ELF-1 (cell line): ENCODE measurements at regions not wholly inside any gene's neighbourhood (a gene's known extent, or its start where the extent isn't known, plus 50 kb on each side); places are given as distances from the start of the nearest gene placed in this dataset.

Experiments
- DNase-seq: peaks from one replicate; pipeline ENCODE4 v3.0.0-alpha.2; 2016; ENCODE audit warnings: low read depth, low spot score

GRCh38 chr9:30744871-30745270, 1639.6 kb upstream of the ACO1 start:
- no peak for DNase-seq

GRCh38 chr9:30746589-30746988, 1637.9 kb upstream of the ACO1 start:
- no peak for DNase-seq

- DNase-seq, result no peak
These were observed 1626.7 kb upstream of the ACO1 start for GRCh38 chr9:30757723-30758122.

- DNase-seq, result no peak
These were observed 1625.6 kb upstream of the ACO1 start for GRCh38 chr9:30758726-30759446.

DNA sequence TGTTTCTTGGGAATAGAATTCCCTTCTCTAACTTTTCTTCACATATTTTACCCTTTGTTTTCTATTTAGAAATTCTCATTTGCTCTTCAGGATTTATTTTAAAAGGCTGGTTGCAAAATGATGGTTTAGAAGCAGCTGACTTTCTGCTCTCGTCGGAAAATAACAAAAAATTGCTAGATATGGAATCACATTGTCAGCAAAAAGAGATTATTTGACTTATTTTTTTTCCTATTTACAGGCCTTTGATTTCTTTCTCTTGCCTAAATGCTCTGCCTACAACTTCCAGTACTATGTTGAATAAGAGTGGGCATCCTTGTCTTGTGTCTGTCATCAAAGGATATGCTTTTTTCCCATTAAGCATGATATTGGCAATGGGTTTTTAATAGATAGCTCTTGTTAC, 1619.1 kb upstream of the ACO1 start:
- no peak for DNase-seq

- no peak for DNase-seq
These were observed 1613.2 kb upstream of the ACO1 start for GRCh38 chr9:30771163-30771708.

DNA sequence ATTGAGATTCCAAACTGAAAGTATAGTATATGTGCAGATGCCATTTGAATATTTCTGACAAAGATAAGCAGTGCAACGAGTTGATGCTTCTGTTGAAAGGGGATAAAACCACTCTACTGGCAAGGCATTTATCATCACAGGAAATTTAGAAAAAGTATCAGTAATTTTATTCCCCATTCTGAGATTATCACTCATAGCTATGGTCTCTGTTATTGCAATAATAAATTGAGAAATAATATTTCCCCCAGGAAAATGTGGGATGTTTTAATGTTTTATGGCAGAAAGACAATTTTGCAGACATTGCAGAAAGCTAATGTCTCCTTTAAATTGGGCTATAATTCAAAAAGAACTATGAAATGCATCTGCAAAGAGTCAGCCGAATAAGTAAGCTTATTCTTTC, 1612.7 kb upstream of the ACO1 start:
- no peak for DNase-seq

DNA sequence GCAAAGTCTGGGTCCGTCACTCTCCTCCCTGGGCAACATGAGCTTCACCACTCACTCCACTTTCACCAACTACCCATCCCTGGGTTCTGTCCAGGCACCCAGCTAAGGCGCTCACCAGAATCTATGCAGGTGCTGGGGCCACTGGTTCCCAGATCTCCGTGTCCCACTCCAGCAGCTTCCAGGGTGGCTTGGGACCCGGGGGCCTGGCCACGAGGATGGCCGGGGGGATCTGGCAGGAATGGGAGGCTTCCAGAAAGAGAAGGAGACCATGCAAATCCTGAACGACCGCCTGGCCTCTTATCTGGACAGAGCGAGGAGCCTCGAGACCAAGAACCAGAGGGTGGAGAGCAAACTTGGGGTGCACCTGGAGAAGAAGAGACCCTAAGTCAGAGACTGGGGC, 1611.0 kb upstream of the ACO1 start:
- DNase-seq, result no peak

DNA sequence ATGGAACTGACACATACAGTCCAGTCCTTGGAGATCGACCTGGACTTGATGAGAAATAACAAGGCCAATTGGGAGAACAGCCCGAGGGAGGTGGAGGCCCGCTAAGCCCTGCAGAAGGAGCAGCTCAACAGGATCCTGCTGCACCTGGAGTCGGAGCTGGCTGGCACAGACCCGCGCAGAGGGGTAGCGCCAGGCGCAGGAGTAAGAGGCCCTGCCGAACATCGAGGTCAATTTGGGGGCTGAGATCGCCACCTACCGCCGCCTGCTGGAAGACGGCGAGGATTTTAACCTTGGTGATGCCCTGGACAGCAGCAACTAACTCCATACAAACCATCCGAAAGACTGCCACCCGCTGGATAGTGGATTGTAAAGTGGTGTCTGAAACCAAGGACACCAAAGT, 1610.1 kb upstream of the ACO1 start:
- peak; percentile 90 for DNase-seq

DNA sequence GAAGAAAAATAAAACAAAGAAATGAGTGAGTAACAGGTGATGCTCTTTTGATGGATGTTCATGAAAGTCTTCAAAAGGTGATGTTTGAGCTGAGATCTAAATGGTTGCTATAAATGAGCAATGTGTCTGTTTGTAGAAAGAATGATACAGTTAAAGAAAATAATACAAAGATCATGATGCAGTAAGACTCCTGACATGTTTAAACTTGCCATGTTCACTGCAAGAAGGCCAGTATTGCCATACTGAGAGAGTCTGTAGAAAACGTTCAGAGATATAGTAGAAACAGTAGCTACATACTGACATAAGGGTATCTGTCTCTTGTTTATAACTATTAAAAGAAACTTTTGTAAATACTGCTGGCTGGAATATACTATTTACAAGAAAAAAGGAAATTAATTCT, 1609.2 kb upstream of the ACO1 start:
- DNase-seq, result no peak

DNA sequence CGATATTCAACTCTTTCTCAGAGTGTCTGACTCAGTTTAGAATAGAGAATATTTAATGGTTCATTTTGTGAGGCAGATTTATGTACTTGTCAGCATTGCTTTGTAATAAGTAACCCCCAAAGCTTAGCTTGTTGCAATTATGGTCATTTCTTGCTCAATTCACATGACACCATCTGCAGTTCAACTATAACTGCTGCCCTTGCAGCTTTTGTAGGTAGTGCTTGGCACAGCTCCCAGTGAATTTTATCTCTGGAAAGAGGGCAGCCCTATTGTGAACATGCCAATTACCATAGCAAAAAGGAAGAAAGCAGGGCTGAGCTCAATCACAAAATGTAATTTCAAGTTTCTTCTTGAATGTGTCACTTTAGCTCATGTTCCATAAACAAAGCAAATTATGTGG, 1587.7 kb upstream of the ACO1 start:
- no peak for DNase-seq

- DNase-seq, result no peak
These were observed 1584.8 kb upstream of the ACO1 start for GRCh38 chr9:30799527-30800101.

DNA sequence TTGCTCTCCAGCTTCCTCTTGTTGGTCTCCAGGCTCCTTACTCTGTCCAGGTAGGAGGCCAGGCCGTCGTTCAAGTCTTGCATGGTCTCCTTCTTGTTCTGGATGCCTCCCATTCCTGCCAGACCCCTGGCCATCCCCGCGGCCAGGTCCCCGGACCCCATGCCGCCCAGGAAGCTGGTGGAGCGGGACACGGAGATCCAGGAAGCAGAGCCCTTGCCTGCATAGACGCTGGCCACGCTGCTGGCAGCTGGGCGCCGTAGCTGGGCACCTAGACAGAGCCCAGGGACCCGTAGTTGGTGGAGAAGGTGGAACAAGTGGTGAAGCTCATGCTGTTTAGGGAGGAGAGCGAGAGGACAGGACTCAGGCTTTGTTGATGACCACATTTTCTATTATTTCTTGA, 1584.0 kb upstream of the ACO1 start:
- no peak for DNase-seq

DNA sequence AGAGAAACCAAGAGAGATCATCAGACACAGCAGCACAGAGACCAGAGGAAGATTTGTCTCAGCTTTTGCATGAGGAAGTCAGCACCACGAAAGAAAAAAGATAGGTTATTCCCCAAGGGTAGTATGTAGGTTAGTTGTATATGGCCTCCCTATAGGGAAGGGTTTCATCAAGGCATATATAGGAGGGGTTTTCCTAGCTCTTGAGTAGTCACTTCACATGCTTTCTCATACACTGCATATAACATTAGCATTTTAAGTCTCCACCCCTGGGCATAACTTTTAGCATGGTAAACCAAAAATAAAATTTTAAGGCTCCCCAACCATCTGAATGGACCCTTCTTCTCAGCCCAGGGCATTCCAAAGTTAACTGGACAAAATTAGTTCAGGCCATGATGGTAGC, 1571.6 kb upstream of the ACO1 start:
- no peak for DNase-seq

- no peak for DNase-seq
These were observed 1568.9 kb upstream of the ACO1 start for GRCh38 chr9:30815585-30815984.

DNA sequence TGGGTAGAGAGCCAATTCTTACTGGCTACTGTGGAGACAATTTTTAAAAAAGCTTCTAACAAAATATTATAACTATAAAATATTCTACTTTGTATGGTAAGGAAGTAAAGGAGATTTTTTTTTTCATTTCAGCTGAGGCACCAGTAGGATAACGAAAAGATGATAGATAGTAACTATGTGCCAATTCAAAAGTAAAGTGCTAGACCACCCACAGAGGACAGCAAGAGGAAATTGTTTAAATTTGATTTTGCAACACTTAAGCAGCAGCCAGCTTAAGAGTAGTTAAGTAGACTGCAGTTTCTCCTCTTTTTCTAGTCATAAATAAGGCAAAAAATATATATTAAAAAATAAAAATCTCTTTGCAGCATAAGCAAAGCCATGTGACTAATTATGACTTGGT, 1539.3 kb upstream of the ACO1 start:
- no peak for DNase-seq

DNA sequence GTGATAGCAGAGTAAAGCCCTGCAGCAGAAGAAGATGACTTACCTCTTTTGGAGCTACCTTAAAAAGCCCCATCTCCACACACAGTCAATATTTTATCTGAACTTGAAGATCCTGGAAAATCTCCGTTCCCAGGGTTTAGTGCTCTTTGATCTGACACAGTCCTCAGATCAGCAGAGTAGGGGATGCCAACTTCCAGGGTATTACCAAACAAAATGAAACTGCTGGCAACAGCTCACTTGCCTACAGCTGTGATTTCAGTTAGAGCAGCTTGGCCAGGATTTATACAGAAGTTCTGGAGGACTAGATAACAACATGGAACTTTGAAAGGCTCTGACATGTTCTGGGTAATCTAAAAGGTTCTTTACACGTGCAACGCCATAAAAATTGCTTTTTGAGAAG, 1537.8 kb upstream of the ACO1 start:
- DNase-seq, result no peak

DNA sequence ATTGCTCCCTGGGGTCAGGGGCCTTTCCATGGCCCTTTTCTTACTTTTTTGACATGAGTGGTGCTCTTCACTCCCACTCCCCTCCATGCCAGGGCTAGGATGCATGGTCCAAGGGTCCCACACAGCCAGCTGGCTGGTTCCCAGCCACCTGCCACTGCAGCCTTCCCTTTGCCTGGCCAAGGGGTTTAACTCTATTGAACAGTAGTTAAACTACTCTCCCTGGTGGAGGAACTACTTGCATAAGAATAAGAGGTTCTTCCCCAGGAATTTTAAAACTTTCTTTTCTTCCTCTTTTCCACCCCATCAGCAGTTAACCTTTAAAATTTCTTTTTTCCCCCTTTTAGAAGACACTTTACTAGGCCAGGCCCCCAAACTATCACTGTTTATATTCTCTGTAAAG, 1532.8 kb upstream of the ACO1 start:
- DNase-seq, result peak; percentile 37

GRCh38 chr9:30900706-30901105, 1483.7 kb upstream of the ACO1 start:
- no peak for DNase-seq

DNA sequence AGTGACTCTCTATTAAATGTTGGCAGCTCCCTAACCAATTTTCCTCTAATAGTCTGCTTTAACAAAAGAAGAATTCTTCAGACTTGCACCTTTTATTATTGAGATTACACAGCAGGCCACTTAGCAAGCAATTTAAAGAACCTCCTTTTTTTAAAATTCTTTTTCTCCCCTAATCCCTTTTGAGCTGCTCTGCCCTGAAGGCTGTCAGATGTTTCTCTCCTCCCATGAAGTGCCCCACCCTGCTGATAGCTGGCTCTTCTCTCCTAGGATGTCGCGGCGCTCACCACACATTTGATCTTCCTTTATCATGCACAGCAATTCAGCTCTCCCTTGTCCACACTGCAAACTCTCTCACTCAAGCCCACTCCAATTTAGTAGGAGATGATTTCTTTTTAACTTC, 1471.1 kb upstream of the ACO1 start:
- peak; percentile 73 for DNase-seq

DNA sequence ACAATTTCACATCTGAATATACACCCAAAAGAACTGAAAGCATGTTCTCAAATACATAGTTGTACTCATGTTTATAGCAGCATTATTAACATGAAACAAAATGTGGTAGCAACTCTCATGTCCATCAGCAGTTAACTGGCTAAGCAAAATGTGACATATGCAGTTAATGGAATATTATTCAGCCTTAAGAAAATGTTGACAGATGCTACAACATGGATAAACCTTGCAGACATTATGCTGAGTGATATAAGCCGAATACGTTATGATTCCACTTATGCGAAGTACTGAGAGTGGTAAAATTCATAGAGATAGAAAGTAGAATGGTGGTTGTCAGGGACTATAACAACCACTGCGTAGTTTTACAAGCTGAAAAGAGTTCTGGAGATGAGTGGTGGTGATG, 1469.0 kb upstream of the ACO1 start:
- no peak for DNase-seq

- no peak for DNase-seq
These were observed 1459.3 kb upstream of the ACO1 start for GRCh38 chr9:30925126-30925525.

GRCh38 chr9:30925635-30926034, 1458.8 kb upstream of the ACO1 start:
- DNase-seq, result no peak

DNA sequence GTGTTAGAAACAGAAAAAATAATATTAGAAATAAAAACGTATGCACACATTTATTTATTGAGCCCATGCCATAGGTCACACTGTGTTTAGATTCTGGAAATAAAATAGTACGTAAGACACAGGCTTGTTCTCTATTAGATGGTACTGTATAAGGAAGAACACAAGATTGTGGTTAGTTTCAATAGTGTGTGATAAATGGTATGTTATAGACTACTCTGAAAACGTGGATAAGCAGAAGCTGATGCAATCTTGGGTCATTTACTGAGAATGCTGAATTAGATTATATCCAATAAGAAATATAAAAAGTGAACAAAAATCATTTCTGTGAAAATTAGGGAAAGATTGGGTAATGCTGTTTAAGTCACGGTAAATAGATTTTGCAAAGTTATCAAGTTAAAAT, 1456.4 kb upstream of the ACO1 start:
- no peak for DNase-seq
